CD4-positive, alpha-beta T cell treated with Interleukin-17A for 1 hour (primary cell): ENCODE measurements at regions not wholly inside any gene's neighbourhood (a gene's known extent, or its start where the extent isn't known, plus 50 kb on each side); places are given as distances from the start of the nearest gene placed in this dataset.
"Not testable (repeated sequence)": the region's sequence is repeated elsewhere in the genome, so short reads cannot be mapped to it uniquely, and the experiment has no call there.

Source experiments
- DNase-seq: peaks from one replicate; pipeline ENCODE4 v3.0.0-alpha.2; 2020

- DNase-seq: no peak
Observed at GRCh38 chr2:12486205-12487118, 230.3 kb upstream of the TRIB2 start.

GRCh38 chr2:12487253-12488004, 229.3 kb upstream of the TRIB2 start:
- DNase-seq: no peak

GRCh38 chr2:12488352-12489318, 228.1 kb upstream of the TRIB2 start:
- DNase-seq: peak; percentile 61

- DNase-seq: no peak
Observed at GRCh38 chr2:12490641-12491040, 226.1 kb upstream of the TRIB2 start.

GRCh38 chr2:12492360-12492759, 224.4 kb upstream of the TRIB2 start:
- not testable (repeated sequence) for DNase-seq

GRCh38 chr2:12493031-12493513, 223.7 kb upstream of the TRIB2 start:
- DNase-seq: no peak

- no peak for DNase-seq
Observed at GRCh38 chr2:12495247-12495868, 221.4 kb upstream of the TRIB2 start.

GRCh38 chr2:12498286-12498685, 218.4 kb upstream of the TRIB2 start:
- DNase-seq: no peak

- no peak for DNase-seq
Observed at GRCh38 chr2:12498704-12499103, 218.0 kb upstream of the TRIB2 start.

- DNase-seq: no peak
Observed at GRCh38 chr2:12500899-12501298, 215.8 kb upstream of the TRIB2 start.

GRCh38 chr2:12501469-12502158, 215.1 kb upstream of the TRIB2 start:
- peak; percentile 71 for DNase-seq

- DNase-seq: peak; percentile 40
Observed at GRCh38 chr2:12502759-12503158, 214.0 kb upstream of the TRIB2 start.

GRCh38 chr2:12504443-12504842, 212.3 kb upstream of the TRIB2 start:
- no peak for DNase-seq

GRCh38 chr2:12506846-12507245, 209.9 kb upstream of the TRIB2 start:
- no peak for DNase-seq

- DNase-seq: peak; percentile 56
Observed at GRCh38 chr2:12507295-12507694, 209.4 kb upstream of the TRIB2 start.

- DNase-seq: no peak
Observed at GRCh38 chr2:12510070-12510469, 206.7 kb upstream of the TRIB2 start.

- no peak for DNase-seq
Observed at GRCh38 chr2:12513339-12513738, 203.4 kb upstream of the TRIB2 start.

GRCh38 chr2:12514168-12514567, 202.6 kb upstream of the TRIB2 start:
- no peak for DNase-seq

GRCh38 chr2:12514631-12515437, 201.9 kb upstream of the TRIB2 start:
- peak; percentile 63 for DNase-seq

- no peak for DNase-seq
Observed at GRCh38 chr2:12515871-12516270, 200.9 kb upstream of the TRIB2 start.
